Liver (tissue), 8 donors: ENCODE measurements at regions not wholly inside any gene's neighbourhood (a gene's known extent, or its start where the extent isn't known, plus 50 kb on each side); places are given as distances from the start of the nearest gene placed in this dataset.

Experiments used
- DNase-seq: peaks from one replicate; pipeline ENCODE4 v3.0.0-alpha.2; 2017; ENCODE audit warnings: low spot score
- H3K27ac ChIP-seq, 2 donors: one replicate each; pipeline ENCODE4 v1.7.0; 2013; ENCODE audit warnings: inconsistent platforms in 2 of 2, low read length in 2 of 2, control low read depth in 1 of 2, low read depth in 1 of 2, mild to moderate bottlenecking in 1 of 2
- H3K27me3 ChIP-seq, 4 donors: one replicate each; pipeline versions ENCODE4 v1.6.1 to v1.7.0; 2013; ENCODE audit warnings: low read length in 3 of 4, inconsistent platforms in 1 of 4, mild to moderate bottlenecking in 1 of 4, moderate library complexity in 1 of 4; ENCODE audit not compliant: control insufficient read depth in 4 of 4, insufficient read depth in 4 of 4
- H3K36me3 ChIP-seq, 4 donors: one replicate each; pipeline versions ENCODE4 v1.6.1 to v1.7.0; 2013; ENCODE audit warnings: low read length in 3 of 4, mild to moderate bottlenecking in 3 of 4, low read depth in 1 of 4, moderate library complexity in 1 of 4; ENCODE audit not compliant: control insufficient read depth in 4 of 4, insufficient read depth in 3 of 4
- H3K4me1 ChIP-seq, 4 donors: one replicate each; pipeline versions ENCODE4 v1.6.1 to v1.7.0; 2013; ENCODE audit warnings: low read length in 3 of 4, mild to moderate bottlenecking in 3 of 4, moderate library complexity in 1 of 4; ENCODE audit not compliant: control insufficient read depth in 4 of 4, insufficient read depth in 4 of 4
- H3K4me3 ChIP-seq, 3 donors: one replicate each; pipeline versions ENCODE4 v1.6.1 to v1.7.0; 2013; ENCODE audit warnings: low read length in 3 of 3, control low read depth in 1 of 3, low read depth in 1 of 3, mild to moderate bottlenecking in 1 of 3
- H3K9ac ChIP-seq, 2 donors: one replicate each; pipeline ENCODE4 v1.7.0; 2013; ENCODE audit warnings: low read length in 2 of 2, mild to moderate bottlenecking in 2 of 2, moderate library complexity in 2 of 2, control low read depth in 1 of 2, low read depth in 1 of 2
- H3K9me3 ChIP-seq, 4 donors: one replicate each; pipeline versions ENCODE4 v1.6.1 to v1.7.0; 2013; ENCODE audit warnings: low read length in 3 of 4; ENCODE audit not compliant: control insufficient read depth in 4 of 4
- ATF3 ChIP-seq: IDR thresholded peaks from 2 replicates; pipeline ENCODE4 v1.6.1; 2016; ENCODE audit warnings: antibody characterized with exemption
- CTCF ChIP-seq: fragments of 150-350 bp; IDR thresholded peaks from 2 replicates; pipeline ENCODE4 v1.5.1; 2017; ENCODE audit warnings: improper control_type of control experiment, low read depth, low read length; ENCODE audit not compliant: missing input control
- EGR1 ChIP-seq, 2 donors: IDR thresholded peaks; 2 replicates each; pipeline ENCODE4 v1.6.1; 2016 to 2018; ENCODE audit warnings: antibody characterized with exemption in 2 of 2, low read depth in 2 of 2
- FOXA1 ChIP-seq: IDR thresholded peaks from 2 replicates; pipeline ENCODE4 v1.6.1; 2016; ENCODE audit warnings: antibody characterized with exemption
- GABPA ChIP-seq, 2 donors: IDR thresholded peaks in 1 of 2; conservative IDR thresholded peaks in 1 of 2; 2 replicates each; pipeline ENCODE4 v1.6.1; 2016; ENCODE audit warnings: antibody characterized with exemption in 2 of 2, mild to moderate bottlenecking in 1 of 2, moderate library complexity in 1 of 2
- HNF4A ChIP-seq, 2 donors: conservative IDR thresholded peaks; 2 replicates each; pipeline ENCODE4 v1.6.1; 2016; ENCODE audit warnings: antibody characterized with exemption in 2 of 2, mild to moderate bottlenecking in 2 of 2
- HNF4G ChIP-seq: IDR thresholded peaks from 2 replicates; pipeline ENCODE4 v1.6.1; 2016; ENCODE audit warnings: antibody characterized with exemption
- NR2F2 ChIP-seq: IDR thresholded peaks from 2 replicates; pipeline ENCODE4 v1.6.1; 2016; ENCODE audit warnings: antibody characterized with exemption
- RAD21 ChIP-seq, 2 donors: IDR thresholded peaks; 2 replicates each; pipeline ENCODE4 v1.6.1; 2016; ENCODE audit warnings: antibody characterized with exemption in 2 of 2, mild to moderate bottlenecking in 2 of 2
- REST ChIP-seq: IDR thresholded peaks from 2 replicates; pipeline ENCODE4 v1.6.1; 2016; ENCODE audit warnings: antibody characterized with exemption, mild to moderate bottlenecking
- RXRA ChIP-seq, 2 donors: IDR thresholded peaks; 2 replicates each; pipeline ENCODE4 v1.6.1; 2017 to 2018; ENCODE audit warnings: antibody characterized with exemption in 2 of 2, mild to moderate bottlenecking in 1 of 2
- SP1 ChIP-seq: IDR thresholded peaks from 2 replicates; pipeline ENCODE4 v1.6.1; 2018; ENCODE audit warnings: antibody characterized with exemption, mild to moderate bottlenecking
- YY1 ChIP-seq: IDR thresholded peaks from 2 replicates; pipeline ENCODE4 v1.6.1; 2016; ENCODE audit warnings: antibody characterized with exemption, mild to moderate bottlenecking
- ZBTB33 ChIP-seq: IDR thresholded peaks from 2 replicates; pipeline ENCODE4 v1.6.1; 2016; ENCODE audit warnings: antibody characterized with exemption
- WGBS: extraction: QIAGEN DNeasy Blood & Tissue Kit; methylation state at CpG from one replicate; pipeline ENCODE4 v1.1.7; 2013; 5-methylcytosine and 5-hydroxymethylcytosine counted together
- donor health status: healthy.
- donor health status: healthy.
- donor health status: healthy.
- donor health status: healthy.
- donor health status: healthy.

GRCh38 chr16:66293207-66293735, 73.2 kb upstream of the CDH5 start:
- H3K36me3 ChIP-seq, result no peaks in the 10 kb centered on the region
- no peak overlapping the region for H3K4me3 ChIP-seq
- no peaks in the 10 kb centered on the region for H3K4me1 ChIP-seq
- DNase-seq, result no peak
- no peak for TF ChIP-seq HNF4A (conservative IDR thresholded peaks at IDR 0.05)
- TF ChIP-seq EGR1 (IDR thresholded peaks at IDR 0.05; ENCODE audit: low read depth in 2 of 2), result no peak
- no peak overlapping the region for H3K27ac ChIP-seq
- H3K9me3 ChIP-seq, result no peaks in the 10 kb centered on the region
- WGBS, result 66% methylated on average over 5 of the region's 5 CpGs
- H3K27me3 ChIP-seq, result no peaks in the 10 kb centered on the region
- no peak overlapping the region for H3K9ac ChIP-seq

GRCh38 chr16:66292241-66292935, 74.1 kb upstream of the CDH5 start:
- Histone ChIP-seq H3K9ac (no peak overlapping the region), H3K27ac (no peak overlapping the region), H3K4me1 (no peaks in the 10 kb centered on the region), H3K4me3 (no peak overlapping the region), H3K36me3 (no peaks in the 10 kb centered on the region), H3K9me3 (no peaks in the 10 kb centered on the region), H3K27me3 (no peaks in the 10 kb centered on the region)
- WGBS, result 87% methylated on average over 15 of the region's 15 CpGs
- TF ChIP-seq REST (no peak), NR2F2 (no peak)
- no peak for DNase-seq

GRCh38 chr16:66291833-66292232, 74.7 kb upstream of the CDH5 start:
- no peaks in the 10 kb centered on the region for H3K9me3 ChIP-seq
- no peak for TF ChIP-seq NR2F2
- H3K27me3 ChIP-seq, result no peaks in the 10 kb centered on the region
- no peak overlapping the region for H3K9ac ChIP-seq
- H3K27ac ChIP-seq, result no peak overlapping the region
- H3K36me3 ChIP-seq, result no peaks in the 10 kb centered on the region
- H3K4me3 ChIP-seq, result no peak overlapping the region
- no peak for DNase-seq
- 82% methylated on average over 6 of the region's 6 CpGs for WGBS
- H3K4me1 ChIP-seq, result no peaks in the 10 kb centered on the region

GRCh38 chr16:66290431-66290830, 76.1 kb upstream of the CDH5 start:
- no peaks in the 10 kb centered on the region for H3K36me3 ChIP-seq
- WGBS, result 90% methylated on average over 4 of the region's 4 CpGs
- no peaks in the 10 kb centered on the region for H3K4me1 ChIP-seq
- no peak overlapping the region for H3K4me3 ChIP-seq
- H3K27me3 ChIP-seq, result no peaks in the 10 kb centered on the region
- DNase-seq, result no peak
- no peaks in the 10 kb centered on the region for H3K9me3 ChIP-seq
- no peak overlapping the region for H3K27ac ChIP-seq
- no peak overlapping the region for H3K9ac ChIP-seq
- TF ChIP-seq YY1, result no peak
- no peak for TF ChIP-seq FOXA1
- TF ChIP-seq ATF3, result no peak
- TF ChIP-seq GABPA (IDR thresholded peaks at IDR 0.05 in 1 of 2, conservative IDR thresholded peaks at IDR 0.05 in 1 of 2), result no peak
- TF ChIP-seq ZBTB33, result no peak
- no peak for TF ChIP-seq SP1
- TF ChIP-seq HNF4G, result no peak
- no peak for TF ChIP-seq HNF4A (conservative IDR thresholded peaks at IDR 0.05)
- TF ChIP-seq CTCF, result no peak
- no peak for TF ChIP-seq EGR1 (IDR thresholded peaks at IDR 0.05; ENCODE audit: low read depth in 2 of 2)
- no peak for TF ChIP-seq RAD21 (IDR thresholded peaks at IDR 0.05)
- no peak for TF ChIP-seq RXRA (IDR thresholded peaks at IDR 0.05)
